Skin epidermis (tissue), 12 donors: ENCODE measurements at regions not wholly inside any gene's neighbourhood (a gene's known extent, or its start where the extent isn't known, plus 50 kb on each side); places are given as distances from the start of the nearest gene placed in this dataset.
"Not testable (repeated sequence)": the region's sequence is repeated elsewhere in the genome, so short reads cannot be mapped to it uniquely, and the experiment has no call there.

Source experiments
- H3K27ac ChIP-seq, 21 experiments: fragments of 200-600 bp; sonication (generic) in 11 of 21; one replicate each; pipeline ENCODE4 v1.5.0; 2020; ENCODE audit warnings: mild to moderate bottlenecking in 3 of 21, inconsistent platforms in 2 of 21, moderate library complexity in 2 of 21
- H3K4me3 ChIP-seq, 7 experiments: fragments of 200-600 bp; sonication (generic) in 2 of 7; one replicate each; pipeline ENCODE4 v1.5.0; 2020; ENCODE audit warnings: inconsistent platforms in 2 of 7, mild to moderate bottlenecking in 2 of 7, moderate library complexity in 1 of 7

GRCh38 chr9:82781921-82782392, 281.0 kb downstream of the RASEF start:
- H3K4me3 ChIP-seq: no peak overlapping the region
- H3K27ac ChIP-seq: no peak overlapping the region

- no peak overlapping the region for H3K4me3 ChIP-seq
- H3K27ac ChIP-seq: no peak overlapping the region
Observed at GRCh38 chr9:82783045-82783444, 279.9 kb downstream of the RASEF start.

GRCh38 chr9:82784589-82784988, 278.4 kb downstream of the RASEF start:
- no peak overlapping the region for H3K4me3 ChIP-seq

GRCh38 chr9:82789155-82789824, 273.7 kb downstream of the RASEF start:
- H3K27ac ChIP-seq: no peak overlapping the region

More at GRCh38 chr9:82784589-82784988, 278.4 kb downstream of the RASEF start:
- no peak overlapping the region for H3K27ac ChIP-seq

GRCh38 chr9:82790875-82791274, 272.1 kb downstream of the RASEF start:
- H3K27ac ChIP-seq: no peak overlapping the region
- H3K4me3 ChIP-seq: no peak overlapping the region

More at GRCh38 chr9:82789155-82789824, 273.7 kb downstream of the RASEF start:
- H3K4me3 ChIP-seq: no peak overlapping the region

GRCh38 chr9:82791692-82792091, 271.2 kb downstream of the RASEF start:
- Histone ChIP-seq H3K4me3 (no peak overlapping the region), H3K27ac (no peak overlapping the region)

- H3K27ac ChIP-seq: no peak overlapping the region
- no peak overlapping the region for H3K4me3 ChIP-seq
Observed at GRCh38 chr9:82797534-82797933, 265.4 kb downstream of the RASEF start.

GRCh38 chr9:82799286-82799685, 263.7 kb downstream of the RASEF start:
- H3K4me3 ChIP-seq: no peak overlapping the region
- no peak overlapping the region for H3K27ac ChIP-seq

- H3K27ac ChIP-seq: no peak overlapping the region
Observed at GRCh38 chr9:82805027-82805426, 257.9 kb downstream of the RASEF start.

GRCh38 chr9:82808478-82808877, 254.5 kb downstream of the RASEF start:
- no peak overlapping the region for H3K27ac ChIP-seq
- no peak overlapping the region for H3K4me3 ChIP-seq

More at GRCh38 chr9:82805027-82805426, 257.9 kb downstream of the RASEF start:
- no peak overlapping the region for H3K4me3 ChIP-seq

GRCh38 chr9:82810915-82811314, 252.0 kb downstream of the RASEF start:
- no peak overlapping the region for H3K4me3 ChIP-seq
- H3K27ac ChIP-seq: no peak overlapping the region

GRCh38 chr9:82819260-82819659, 243.7 kb downstream of the RASEF start:
- H3K27ac ChIP-seq: no peak overlapping the region
- H3K4me3 ChIP-seq: no peak overlapping the region

GRCh38 chr9:82820186-82820585, 242.8 kb downstream of the RASEF start:
- Histone ChIP-seq H3K4me3 (no peak overlapping the region), H3K27ac (no peak overlapping the region)

GRCh38 chr9:82829818-82830217, 233.1 kb downstream of the RASEF start:
- H3K27ac ChIP-seq: no peak overlapping the region
- no peak overlapping the region for H3K4me3 ChIP-seq

GRCh38 chr9:82865524-82865923, 197.4 kb downstream of the RASEF start:
- no peak overlapping the region for H3K27ac ChIP-seq
- no peak overlapping the region for H3K4me3 ChIP-seq

GRCh38 chr9:82880336-82881050, 182.4 kb downstream of the RASEF start:
- H3K27ac ChIP-seq: no peak overlapping the region
- H3K4me3 ChIP-seq: no peak overlapping the region

GRCh38 chr9:82882138-82882537, 180.8 kb downstream of the RASEF start:
- H3K4me3 ChIP-seq: no peak overlapping the region

GRCh38 chr9:82882748-82883147, 180.2 kb downstream of the RASEF start:
- no peak overlapping the region for H3K27ac ChIP-seq
- H3K4me3 ChIP-seq: no peak overlapping the region

More at GRCh38 chr9:82882138-82882537, 180.8 kb downstream of the RASEF start:
- no peak overlapping the region for H3K27ac ChIP-seq

GRCh38 chr9:82883436-82883835, 179.5 kb downstream of the RASEF start:
- H3K4me3 ChIP-seq: no peak overlapping the region
- no peak overlapping the region for H3K27ac ChIP-seq

GRCh38 chr9:82883974-82884373, 179.0 kb downstream of the RASEF start:
- H3K27ac ChIP-seq, H3K4me3 ChIP-seq: not testable (repeated sequence)

GRCh38 chr9:82890401-82890800, 172.5 kb downstream of the RASEF start:
- Histone ChIP-seq H3K4me3 (no peak overlapping the region), H3K27ac (no peak overlapping the region)
